ENCODE measurements at regions not wholly inside any gene's neighbourhood (a gene's known extent, or its start where the extent isn't known, plus 50 kb on each side); places are given as distances from the start of the nearest gene placed in this dataset.

DNA sequence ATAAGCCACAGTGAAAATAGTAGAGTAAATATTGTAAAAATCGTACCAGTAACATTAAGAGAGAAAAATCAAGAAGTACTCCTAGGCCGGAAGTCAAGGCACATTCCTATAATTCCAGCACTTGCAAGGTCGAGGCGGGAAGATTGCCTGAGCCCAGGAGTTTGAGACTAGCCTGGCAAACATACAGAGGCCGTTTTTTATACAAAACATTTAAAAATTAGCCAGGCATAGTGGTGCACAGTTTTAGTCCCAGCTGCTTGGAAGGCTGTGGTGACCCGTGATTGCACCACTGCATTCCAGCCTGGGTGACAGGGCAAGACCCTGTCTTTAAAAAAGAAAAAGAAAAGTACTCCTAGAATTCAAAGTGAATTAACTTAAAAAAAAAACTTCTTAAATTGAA, 341.8 kb downstream of the C12orf50 start:
- peak; percentile 63 for DNase-seq (ENCODE audit: low spot score)

DNA sequence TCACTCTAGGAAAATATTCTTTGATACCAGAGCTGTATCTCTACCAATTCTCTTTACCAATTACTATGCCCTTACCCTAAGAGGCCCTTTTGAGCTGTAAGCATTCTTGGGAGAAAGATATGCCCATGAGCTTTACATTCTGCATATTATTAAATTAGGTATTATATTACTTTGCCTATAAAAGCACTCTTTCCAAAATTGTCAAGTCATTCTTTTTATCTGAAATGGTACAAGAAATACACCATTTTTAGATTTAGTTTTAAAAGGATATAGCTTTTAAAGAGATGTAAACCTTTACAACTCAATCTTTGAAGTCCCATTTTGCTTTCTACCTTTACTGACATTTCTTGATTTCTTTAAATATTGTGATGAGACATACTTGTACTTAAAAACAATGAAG, 343.5 kb downstream of the C12orf50 start:
- DNase-seq (ENCODE audit: low spot score), result no peak

GRCh38 chr12:87679251-87679650, 349.9 kb downstream of the C12orf50 start:
- peak; percentile 68 for DNase-seq (ENCODE audit: low spot score)

DNA sequence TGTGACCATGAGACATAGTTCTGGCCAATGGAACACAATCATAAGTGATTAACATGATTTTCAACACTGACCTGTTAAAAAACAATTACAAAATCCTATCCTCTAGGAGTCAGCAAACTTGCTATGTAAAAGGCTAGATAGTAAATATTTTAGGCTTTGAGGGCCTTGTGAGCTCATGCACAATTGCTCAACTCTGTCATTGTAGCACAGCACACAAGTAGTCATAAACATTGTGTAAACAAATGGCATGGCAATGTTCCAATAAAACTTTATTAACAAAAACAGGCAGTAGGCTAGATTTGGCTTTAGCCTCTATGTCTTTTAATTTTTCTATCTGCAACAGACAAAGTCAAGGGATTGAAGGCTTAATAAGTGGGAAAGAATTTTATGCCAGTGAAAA, 350.7 kb downstream of the C12orf50 start:
- DNase-seq (ENCODE audit: low spot score), result no peak

DNA sequence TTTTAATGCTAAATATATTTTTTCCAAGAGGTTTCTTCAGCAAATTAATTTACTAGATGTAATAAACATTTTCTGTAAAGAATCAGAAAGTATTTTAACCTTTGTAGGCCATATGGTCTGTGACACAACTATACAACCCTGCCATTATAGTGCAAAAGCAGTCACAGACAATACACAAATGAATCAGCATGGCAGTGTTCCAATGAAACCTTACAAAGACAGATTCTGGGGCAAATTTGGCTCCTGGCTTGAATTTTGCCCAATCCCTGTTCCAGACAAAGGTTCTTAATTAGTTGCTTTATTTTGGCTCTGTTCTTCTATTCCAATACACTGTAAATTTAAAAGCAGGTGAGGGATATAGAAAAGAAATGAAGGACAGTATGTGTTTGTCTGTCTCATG, 352.5 kb downstream of the C12orf50 start:
- no peak for DNase-seq (ENCODE audit: low spot score)

DNA sequence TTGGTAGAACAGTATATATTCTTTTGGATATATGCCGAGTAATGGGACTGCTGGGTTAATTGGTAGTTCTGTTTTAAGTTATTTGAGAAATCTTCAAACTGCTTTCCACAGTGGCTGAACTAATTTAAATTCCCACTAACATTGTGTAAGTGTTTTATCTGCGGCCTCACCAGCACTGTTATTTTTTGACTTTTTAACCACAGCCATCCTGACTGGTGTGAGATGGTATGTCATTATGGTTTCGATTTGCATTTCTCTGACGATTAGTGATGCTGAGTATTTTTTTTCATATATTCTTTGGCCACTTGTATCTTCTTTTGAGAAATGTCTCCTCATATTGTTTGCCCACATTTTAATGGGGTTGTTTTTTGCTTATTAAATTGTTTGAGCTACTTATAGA, 357.4 kb downstream of the C12orf50 start:
- no peak for DNase-seq (ENCODE audit: low spot score)

GRCh38 chr12:87670448-87670847, 358.8 kb downstream of the C12orf50 start:
- no peak for DNase-seq (ENCODE audit: low spot score)

GRCh38 chr12:87667378-87667777, 361.8 kb downstream of the C12orf50 start:
- no peak for DNase-seq (ENCODE audit: low spot score)

DNA sequence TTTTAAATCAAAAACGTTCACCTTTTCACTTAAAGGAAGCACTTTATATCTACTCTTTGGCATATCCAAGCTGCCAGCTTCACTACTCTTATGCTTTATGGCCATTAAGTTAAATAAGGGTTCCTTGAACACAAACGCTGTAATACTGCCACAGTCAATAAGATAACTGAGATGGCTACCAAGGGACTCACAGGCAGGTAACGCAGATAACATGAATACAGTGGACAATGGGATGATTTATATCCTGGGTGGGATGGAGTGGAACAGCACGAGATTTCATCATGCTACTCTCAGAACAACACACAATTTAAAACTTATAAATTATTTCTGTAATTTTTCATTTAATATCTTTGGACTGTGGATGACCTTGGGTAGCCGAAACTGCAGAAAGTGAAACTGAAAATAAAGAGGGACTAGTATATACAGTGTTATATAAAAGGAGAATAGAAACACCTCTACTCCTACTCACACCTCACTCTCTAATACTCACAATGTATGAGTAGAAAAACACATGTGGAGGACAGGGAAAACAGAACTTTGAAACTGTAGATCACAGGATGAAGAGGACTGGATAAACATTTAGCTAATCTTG, 367.3 kb downstream of the C12orf50 start:
- DNase-seq (ENCODE audit: low spot score), result no peak

- DNase-seq (ENCODE audit: low spot score), result no peak
Measured at GRCh38 chr12:87660987-87661774, 368.0 kb downstream of the C12orf50 start.

- DNase-seq (ENCODE audit: low spot score), result peak; percentile 40
Measured at GRCh38 chr12:87660291-87660690, 368.9 kb downstream of the C12orf50 start.

DNA sequence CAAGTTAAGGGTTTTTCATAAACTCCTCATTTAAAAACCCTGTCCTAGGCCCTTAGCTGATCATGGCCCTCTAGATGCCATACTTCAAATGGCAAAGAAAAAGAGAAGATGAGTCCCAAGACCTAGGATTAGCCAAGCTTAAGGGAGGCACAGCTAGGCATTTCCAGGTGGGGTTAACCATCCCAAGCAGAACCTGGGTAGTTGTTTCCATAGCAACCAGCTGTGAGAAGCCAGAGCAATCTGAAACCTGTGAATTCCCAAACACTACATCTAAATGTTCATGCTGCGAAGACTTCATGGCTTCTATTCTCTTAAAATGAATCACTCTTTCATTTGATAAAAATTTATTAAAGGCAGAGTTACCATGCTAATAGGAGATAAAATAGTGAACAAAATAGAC, 372.9 kb downstream of the C12orf50 start:
- no peak for DNase-seq (ENCODE audit: low spot score)

- DNase-seq (ENCODE audit: low spot score), result no peak
Measured at GRCh38 chr12:87651670-87652425, 377.4 kb downstream of the C12orf50 start.

DNA sequence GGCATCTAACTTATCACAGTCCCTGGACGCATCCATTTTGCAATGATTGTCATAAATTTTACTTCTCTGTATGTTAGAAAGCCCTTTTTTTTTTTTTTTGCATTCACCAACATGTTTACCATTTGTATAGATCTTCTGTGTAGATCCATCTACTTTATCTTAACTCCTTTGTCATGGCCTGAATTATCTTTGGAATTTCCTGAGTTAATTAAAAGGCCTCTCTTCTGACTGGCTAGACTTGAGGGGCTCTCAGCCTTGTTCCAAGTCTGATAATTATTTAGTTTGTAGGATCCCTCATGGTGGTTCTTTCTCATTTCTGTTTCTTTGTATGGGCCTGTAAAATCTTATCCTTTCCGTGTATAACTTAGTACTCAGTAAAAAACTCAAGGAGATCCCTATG, 387.0 kb downstream of the C12orf50 start:
- DNase-seq (ENCODE audit: low spot score), result no peak

GRCh38 chr12:87618199-87618598, 411.0 kb downstream of the C12orf50 start:
- DNase-seq (ENCODE audit: low spot score), result no peak

DNA sequence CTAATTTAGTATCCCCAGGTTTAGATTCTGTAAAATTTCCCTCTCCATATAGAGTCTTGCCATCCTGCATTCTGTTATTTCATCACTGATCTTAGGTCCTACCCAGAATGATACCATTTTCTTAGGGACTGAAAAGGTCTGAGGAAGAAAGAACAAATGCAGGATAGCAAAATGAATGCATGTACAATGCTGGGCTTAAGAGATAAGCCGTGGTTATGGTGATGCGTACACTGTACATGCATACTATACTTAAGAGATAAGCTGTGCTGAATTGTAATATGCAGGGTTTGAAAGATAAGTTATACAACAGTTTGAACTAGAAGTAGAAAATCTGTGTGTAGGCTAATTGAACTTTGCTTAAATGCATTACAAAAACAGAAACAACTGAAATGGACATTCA, 416.2 kb downstream of the C12orf50 start:
- DNase-seq (ENCODE audit: low spot score), result no peak

- DNase-seq (ENCODE audit: low spot score), result no peak
Measured at GRCh38 chr12:87608321-87608720, 420.9 kb downstream of the C12orf50 start.

GRCh38 chr12:87603727-87604126, 425.5 kb downstream of the C12orf50 start:
- DNase-seq (ENCODE audit: low spot score), result no peak

DNA sequence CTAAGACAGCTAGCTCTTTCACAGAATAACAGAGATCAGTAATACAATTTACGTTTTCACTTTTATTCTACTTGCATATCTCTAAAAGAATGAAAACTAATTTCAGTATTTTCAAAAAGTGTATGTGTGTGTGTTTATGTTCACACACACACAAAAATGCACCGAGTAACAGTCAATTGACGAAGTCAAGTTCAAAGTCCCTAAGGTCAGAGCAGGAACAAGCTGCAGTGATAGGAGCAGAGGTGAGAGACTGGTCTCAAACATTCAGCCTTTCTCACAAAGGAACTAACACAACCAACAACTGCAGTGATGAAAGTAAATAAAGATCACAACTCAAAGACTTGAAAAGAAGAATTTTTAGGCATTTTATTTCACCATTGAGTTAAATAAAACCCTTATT, 429.7 kb downstream of the C12orf50 start:
- no peak for DNase-seq (ENCODE audit: low spot score)

GRCh38 chr12:87597114-87597513, 432.1 kb downstream of the C12orf50 start:
- DNase-seq (ENCODE audit: low spot score), result no peak

DNA sequence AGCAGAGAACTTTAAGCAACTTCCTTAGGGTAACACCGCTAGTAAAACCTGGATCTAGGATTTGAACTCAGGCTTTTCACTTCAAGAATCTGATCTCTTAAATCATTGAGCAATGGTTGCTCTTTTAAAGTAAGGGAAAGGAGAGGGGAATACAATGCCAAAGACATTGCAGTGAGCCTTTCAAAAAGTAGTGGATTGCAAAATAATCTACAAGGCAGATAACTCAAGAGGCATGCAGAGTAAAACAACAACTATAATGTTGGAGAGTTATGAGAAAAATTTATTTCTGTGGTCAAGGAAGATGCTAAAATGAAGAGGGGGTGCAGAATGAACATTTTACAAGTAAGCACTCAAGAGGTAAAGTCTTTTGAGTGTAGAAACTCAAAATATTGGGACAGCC, 432.6 kb downstream of the C12orf50 start:
- DNase-seq (ENCODE audit: low spot score), result no peak

DNA sequence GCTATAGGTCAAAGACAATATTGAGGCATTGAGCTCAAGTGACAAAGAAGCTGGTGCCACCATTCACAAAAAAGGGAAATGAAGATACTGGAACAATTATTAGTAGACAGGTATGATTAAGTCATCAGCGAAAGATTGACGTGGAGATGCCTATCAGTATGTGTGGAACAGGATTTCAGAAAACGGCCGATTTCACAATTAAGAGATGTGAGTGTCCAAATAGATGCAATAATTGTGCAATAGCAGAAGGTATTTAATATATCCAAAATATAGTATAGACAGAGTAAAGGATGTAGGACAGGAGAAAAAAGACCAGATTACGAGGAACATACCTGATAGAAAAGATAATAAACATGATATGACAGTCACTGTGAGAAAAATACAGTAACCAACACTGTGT, 433.1 kb downstream of the C12orf50 start:
- no peak for DNase-seq (ENCODE audit: low spot score)
